ENCODE measurements at regions not wholly inside any gene's neighbourhood (a gene's known extent, or its start where the extent isn't known, plus 50 kb on each side); places are given as distances from the start of the nearest gene placed in this dataset.

- no peak for DNase-seq
- intact Hi-C loops (cut with micrococcal nuclease), result no loop called here
- Mint-ChIP-seq H3K27me3 (ENCODE audit: low read depth in 3 of 3) (peaks cover 0 to 5% (median 2%) of the 10 kb centered on the region in 3 donors), H3K27ac (no peak overlapping the region), H3K9me3 (peaks cover 0 to 8% (median 4%) of the 10 kb centered on the region in 7 donors), H3K36me3 (no peaks in the 10 kb centered on the region), H3K4me3 (no peak overlapping the region), H3K4me1 (peaks cover 7% of the 10 kb centered on the region)
- Histone ChIP-seq H3K27me3 (ENCODE audit: control insufficient read depth in 2 of 2, insufficient read depth in 2 of 2, low read length in 2 of 2) (no peaks in the 10 kb centered on the region), H3K9me3 (replicated peaks in 1 of 2; ENCODE audit: control insufficient read depth in 1 of 2, insufficient read depth in 1 of 2, low read length in 2 of 2) (peaks cover 0 to 2% of the 10 kb centered on the region in 2 donors), H2AFZ (ENCODE audit: insufficient read depth, low read depth, low read length, poor library complexity, severe bottlenecking) (no peak overlapping the region), H3K4me2 (replicated peaks; ENCODE audit: extremely low read depth, low read length, poor library complexity, severe bottlenecking) (no peak overlapping the region), H3K4me3 (replicated peaks in 1 of 3; ENCODE audit: low read depth in 2 of 3, low read length in 3 of 3) (no peak overlapping the region), H3K36me3 (replicated peaks in 1 of 2; ENCODE audit: control insufficient read depth in 1 of 2, insufficient read depth in 2 of 2, low read length in 2 of 2) (no peaks in the 10 kb centered on the region), H3K27ac (ENCODE audit: low read depth in 1 of 2, low read length in 2 of 2) (no peak overlapping the region), H4K20me1 (ENCODE audit: insufficient read depth, low read length) (no peaks in the 10 kb centered on the region), H3K79me2 (ENCODE audit: insufficient read depth, low read length) (no peaks in the 10 kb centered on the region), H3K4me1 (ENCODE audit: control insufficient read depth in 1 of 2, insufficient read depth in 2 of 2, low read length in 2 of 2) (no peaks in the 10 kb centered on the region), H3K9ac (ENCODE audit: insufficient read depth, low read length, poor library complexity, severe bottlenecking) (no peak overlapping the region)
- TF ChIP-seq CTCF (IDR thresholded peaks at IDR 0.05), result no peak
- WGBS (ENCODE audit: insufficient coverage), result 100% methylated on average over 1 of the region's 3 CpGs
Observed at GRCh38 chr14:85425507-85425906, 104.4 kb upstream of the FLRT2 start.

DNA sequence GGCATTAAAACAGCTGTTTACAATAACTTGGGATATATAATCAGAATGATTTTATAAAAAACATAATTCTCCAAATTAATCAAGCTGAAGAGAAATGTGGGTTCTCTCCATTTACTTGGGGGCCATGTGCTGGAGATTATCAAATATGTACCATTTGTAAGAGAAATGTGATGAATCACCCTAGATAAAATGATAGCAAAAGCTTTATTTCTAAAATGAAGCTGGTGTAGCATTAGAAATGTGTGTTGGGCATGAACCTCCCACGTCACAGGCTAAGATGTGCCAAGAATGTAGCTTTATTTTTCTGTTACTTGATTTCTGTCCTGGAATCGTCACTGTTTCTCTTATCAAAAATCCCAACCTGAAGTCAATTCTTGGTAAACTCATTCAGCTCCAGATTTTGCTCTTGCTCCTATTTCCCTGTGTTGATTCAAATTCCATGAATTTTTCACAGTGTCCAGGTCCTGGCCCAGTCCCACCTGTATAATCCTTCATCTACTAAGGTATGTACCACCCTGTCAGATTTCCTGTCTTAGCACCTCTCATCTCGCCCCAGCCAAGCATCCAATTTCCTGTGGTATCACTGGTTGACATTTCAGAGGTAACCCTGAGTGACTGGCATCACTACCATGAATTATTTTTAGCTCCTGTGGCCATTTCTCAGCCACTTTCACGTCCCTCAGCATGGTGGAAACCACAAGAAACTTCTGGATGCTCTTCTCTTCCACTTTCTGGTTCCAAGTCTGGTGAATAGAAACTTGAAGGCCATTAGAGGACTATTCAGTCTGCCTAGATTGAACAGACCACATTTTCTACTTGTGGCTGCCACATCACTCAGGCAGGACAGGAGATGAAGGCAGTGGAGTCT is 103.6 kb upstream of the FLRT2 start:
- Mint-ChIP-seq H3K27ac (no peak overlapping the region), H3K27me3 (ENCODE audit: low read depth in 3 of 3) (peaks cover 0 to 5% (median 2%) of the 10 kb centered on the region in 3 donors), H3K4me3 (no peak overlapping the region), H3K36me3 (no peaks in the 10 kb centered on the region), H3K9me3 (peaks cover 0 to 8% (median 3%) of the 10 kb centered on the region in 7 donors), H3K4me1 (peaks cover 5% of the 10 kb centered on the region)
- Histone ChIP-seq H3K27ac (ENCODE audit: low read depth in 1 of 2, low read length in 2 of 2) (no peak overlapping the region), H3K9ac (ENCODE audit: insufficient read depth, low read length, poor library complexity, severe bottlenecking) (no peak overlapping the region), H2AFZ (ENCODE audit: insufficient read depth, low read depth, low read length, poor library complexity, severe bottlenecking) (no peak overlapping the region), H3K27me3 (ENCODE audit: control insufficient read depth in 2 of 2, insufficient read depth in 2 of 2, low read length in 2 of 2) (no peaks in the 10 kb centered on the region), H3K79me2 (ENCODE audit: insufficient read depth, low read length) (no peaks in the 10 kb centered on the region), H4K20me1 (ENCODE audit: insufficient read depth, low read length) (no peaks in the 10 kb centered on the region), H3K9me3 (replicated peaks in 1 of 2; ENCODE audit: control insufficient read depth in 1 of 2, insufficient read depth in 1 of 2, low read length in 2 of 2) (peaks cover 0 to 2% of the 10 kb centered on the region in 2 donors), H3K4me2 (replicated peaks; ENCODE audit: extremely low read depth, low read length, poor library complexity, severe bottlenecking) (no peak overlapping the region), H3K4me1 (ENCODE audit: control insufficient read depth in 1 of 2, insufficient read depth in 2 of 2, low read length in 2 of 2) (no peaks in the 10 kb centered on the region), H3K4me3 (replicated peaks in 1 of 3; ENCODE audit: low read depth in 2 of 3, low read length in 3 of 3) (no peak overlapping the region), H3K36me3 (replicated peaks in 1 of 2; ENCODE audit: control insufficient read depth in 1 of 2, insufficient read depth in 2 of 2, low read length in 2 of 2) (no peaks in the 10 kb centered on the region)
- intact Hi-C loops (cut with micrococcal nuclease), result no loop called here
- no peak for DNase-seq
- no peak for TF ChIP-seq CTCF (IDR thresholded peaks at IDR 0.05)
- 44% methylated on average over 3 of the region's 4 CpGs for WGBS (ENCODE audit: insufficient coverage)

Measured in CD14-positive monocyte (primary cell).